Urinary bladder (tissue), 3 donors: ENCODE measurements at regions not wholly inside any gene's neighbourhood (a gene's known extent, or its start where the extent isn't known, plus 50 kb on each side); places are given as distances from the start of the nearest gene placed in this dataset.
"Not testable (repeated sequence)": the region's sequence is repeated elsewhere in the genome, so short reads cannot be mapped to it uniquely, and the experiment has no call there.

Experiments used
- DNase-seq: peaks from one replicate; pipeline ENCODE4 v3.0.0-alpha.2; 2015; ENCODE audit errors: extremely low spot score
- H3K27ac ChIP-seq: one replicate; pipeline ENCODE4 v1.5.1; 2013; ENCODE audit warnings: low read depth, mild to moderate bottlenecking, moderate library complexity
- H3K36me3 ChIP-seq: one replicate; pipeline ENCODE4 v1.6.1; 2013; ENCODE audit warnings: mild to moderate bottlenecking, moderate library complexity; ENCODE audit not compliant: insufficient read depth
- H3K4me1 ChIP-seq: one replicate; pipeline ENCODE4 v1.6.1; 2013; ENCODE audit warnings: mild to moderate bottlenecking, moderate library complexity; ENCODE audit not compliant: insufficient read depth
- H3K4me3 ChIP-seq: one replicate; pipeline ENCODE4 v1.5.1; 2013; ENCODE audit warnings: low read depth, low read length
- WGBS: extraction: QIAGEN DNeasy Blood & Tissue Kit; methylation state at CpG from one replicate; pipeline ENCODE4 v1.1.7; 2013; 5-methylcytosine and 5-hydroxymethylcytosine counted together
- donor health status: healthy with polysubstance abuse.
- donor health status: healthy.

DNA sequence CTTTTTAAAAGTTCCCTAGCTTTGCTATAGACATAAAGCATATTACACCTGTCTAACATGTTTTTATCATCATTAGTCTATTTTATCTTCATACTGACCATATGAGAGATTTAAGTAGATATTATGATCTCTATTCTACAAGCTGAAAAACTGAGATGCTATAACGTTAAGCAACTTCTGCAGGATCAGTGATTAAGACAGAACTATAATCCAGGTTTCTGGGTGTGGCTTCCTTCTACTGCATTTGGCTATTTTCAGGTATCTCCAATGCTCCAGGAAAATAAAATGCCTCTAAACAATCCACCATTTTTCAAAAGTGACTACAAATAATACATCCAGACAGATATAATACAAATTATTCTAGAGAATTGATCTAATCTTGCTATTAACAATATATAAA is 53.4 kb downstream of the RGS2 start:
- H3K36me3 ChIP-seq = no peaks in the 10 kb centered on the region
- WGBS = 54% methylated on average over 1 of the region's 1 CpG
- no peak for DNase-seq
- H3K27ac ChIP-seq = no peak overlapping the region
- no peak overlapping the region for H3K4me3 ChIP-seq
- no peaks in the 10 kb centered on the region for H3K4me1 ChIP-seq

DNA sequence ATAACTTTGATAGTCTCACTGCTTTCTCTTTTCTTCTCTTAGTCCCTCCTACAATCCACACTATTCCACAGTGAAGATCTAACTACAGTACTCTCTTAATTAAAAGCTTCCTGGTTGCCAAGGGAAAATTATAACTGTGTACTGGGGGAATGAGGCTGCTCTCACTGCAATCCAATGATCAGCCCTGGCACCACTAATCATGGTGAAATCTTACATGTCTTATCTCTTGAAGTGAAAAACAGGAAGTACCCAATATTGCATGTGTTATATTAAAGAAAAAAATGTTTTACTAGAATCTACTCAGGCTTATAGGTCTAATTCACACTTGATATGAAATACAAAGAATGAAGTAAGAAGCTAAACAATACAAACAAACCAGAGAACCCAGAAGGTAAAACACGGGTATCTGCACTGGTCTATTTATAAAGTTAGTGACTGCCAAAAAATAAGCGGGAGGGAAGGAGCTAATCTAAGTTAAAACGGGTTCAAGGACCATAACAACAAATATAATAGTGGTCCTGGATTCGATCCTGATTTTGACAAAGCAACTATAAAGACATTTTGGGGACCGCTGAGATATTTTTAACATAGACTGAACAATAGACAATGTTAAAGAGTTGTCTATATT is 57.5 kb downstream of the RGS2 start:
- Histone ChIP-seq H3K27ac (no peak overlapping the region), H3K4me1 (no peaks in the 10 kb centered on the region), H3K36me3 (no peaks in the 10 kb centered on the region), H3K4me3 (no peak overlapping the region)
- 49% methylated on average over 5 of the region's 5 CpGs for WGBS
- no peak for DNase-seq

DNA sequence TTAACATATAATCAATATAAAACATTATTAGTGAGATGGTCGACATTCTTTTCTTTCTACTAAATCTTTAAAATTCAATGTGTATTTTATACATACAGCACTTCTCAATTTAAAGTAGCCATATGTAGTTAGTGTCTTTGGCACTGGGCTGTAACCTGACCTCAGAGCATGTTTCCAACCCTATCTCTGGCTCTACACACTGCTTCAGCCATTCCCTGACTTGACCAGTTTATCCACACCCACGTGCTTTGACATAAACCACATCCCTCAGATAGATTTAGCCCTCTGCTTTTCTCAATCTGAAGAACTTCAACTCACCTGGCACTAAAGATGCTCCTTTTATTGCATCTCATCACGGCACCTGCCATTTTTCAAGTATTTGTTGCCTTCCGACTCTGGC is 58.3 kb downstream of the RGS2 start:
- no peaks in the 10 kb centered on the region for H3K36me3 ChIP-seq
- no peak for DNase-seq
- H3K4me1 ChIP-seq = no peaks in the 10 kb centered on the region
- WGBS = 84% methylated on average over 4 of the region's 4 CpGs
- no peak overlapping the region for H3K4me3 ChIP-seq
- H3K27ac ChIP-seq = no peak overlapping the region

DNA sequence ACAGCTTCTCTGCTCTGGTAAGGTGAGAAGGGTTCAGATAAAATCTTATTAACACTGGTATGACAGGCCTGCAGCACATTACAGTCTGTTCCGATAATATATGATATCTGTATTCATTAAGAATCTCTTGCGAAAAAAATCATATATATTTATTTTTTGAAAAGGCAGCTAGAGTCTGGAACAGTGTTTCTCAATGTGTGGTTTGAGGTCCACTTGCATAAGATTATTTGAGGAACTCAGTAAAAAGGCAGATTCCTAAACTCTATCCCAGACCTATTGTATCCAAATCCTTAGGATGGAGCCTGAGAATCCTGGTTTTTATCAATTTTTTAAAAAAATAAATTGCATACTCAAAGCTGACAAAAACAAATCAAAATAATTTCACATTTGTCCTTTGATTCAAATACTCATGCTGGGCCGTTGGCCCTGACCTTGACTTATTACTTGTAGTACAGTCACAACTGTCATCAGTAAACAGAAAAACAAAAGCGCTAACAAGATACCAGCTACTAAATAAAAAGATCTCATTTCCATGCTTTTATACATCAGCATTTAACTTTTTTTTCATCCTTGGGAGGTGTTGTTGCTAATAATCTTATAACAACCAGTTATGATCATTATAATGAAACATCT is 60.6 kb downstream of the RGS2 start:
- Histone ChIP-seq H3K27ac (no peak overlapping the region), H3K36me3 (no peaks in the 10 kb centered on the region), H3K4me1 (no peaks in the 10 kb centered on the region), H3K4me3 (no peak overlapping the region)
- WGBS = 89% methylated on average over 4 of the region's 4 CpGs
- no peak for DNase-seq

DNA sequence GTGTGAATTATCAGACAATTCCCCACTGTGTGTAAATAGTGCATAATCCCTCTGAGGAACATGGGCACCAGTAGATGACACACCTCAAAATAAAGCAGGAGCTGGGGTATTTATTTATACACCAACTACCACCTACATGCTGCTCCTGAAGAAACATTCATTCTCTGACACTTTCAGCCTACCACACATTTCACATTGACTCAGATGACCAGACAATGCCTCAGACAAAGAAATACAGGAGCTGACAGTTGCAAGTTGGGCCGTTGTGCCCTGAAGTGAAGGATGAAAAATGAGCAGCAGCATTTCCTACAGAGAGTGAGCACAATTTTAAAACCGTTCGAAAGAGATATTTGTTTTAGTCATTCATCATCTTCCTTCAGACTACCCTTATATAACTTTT is 63.2 kb downstream of the RGS2 start:
- Histone ChIP-seq H3K27ac (no peak overlapping the region), H3K36me3 (no peaks in the 10 kb centered on the region), H3K4me3 (no peak overlapping the region), H3K4me1 (no peaks in the 10 kb centered on the region)
- no peak for DNase-seq
- 77% methylated on average over 3 of the region's 3 CpGs for WGBS

DNA sequence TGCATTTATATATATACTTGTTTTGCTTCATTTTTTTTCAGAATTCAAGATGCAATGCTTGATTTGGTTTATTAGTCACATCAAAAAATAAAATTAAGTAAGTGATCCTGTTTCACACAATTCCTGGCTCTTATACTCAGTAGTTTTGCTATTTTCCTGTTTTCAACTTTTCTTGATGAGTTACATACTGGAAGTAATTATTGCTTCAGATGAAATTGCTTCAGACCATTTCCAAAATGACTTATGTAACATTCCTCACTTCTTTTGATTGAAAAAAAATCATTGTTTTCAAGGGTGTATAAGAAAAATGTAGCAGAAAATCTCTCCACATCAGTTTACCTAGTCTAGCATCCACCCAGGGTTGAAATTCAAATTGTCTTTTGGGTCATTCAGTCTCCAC is 65.0 kb downstream of the RGS2 start:
- no peaks in the 10 kb centered on the region for H3K36me3 ChIP-seq
- no peak overlapping the region for H3K27ac ChIP-seq
- DNase-seq = no peak
- H3K4me3 ChIP-seq = no peak overlapping the region
- no peaks in the 10 kb centered on the region for H3K4me1 ChIP-seq

DNA sequence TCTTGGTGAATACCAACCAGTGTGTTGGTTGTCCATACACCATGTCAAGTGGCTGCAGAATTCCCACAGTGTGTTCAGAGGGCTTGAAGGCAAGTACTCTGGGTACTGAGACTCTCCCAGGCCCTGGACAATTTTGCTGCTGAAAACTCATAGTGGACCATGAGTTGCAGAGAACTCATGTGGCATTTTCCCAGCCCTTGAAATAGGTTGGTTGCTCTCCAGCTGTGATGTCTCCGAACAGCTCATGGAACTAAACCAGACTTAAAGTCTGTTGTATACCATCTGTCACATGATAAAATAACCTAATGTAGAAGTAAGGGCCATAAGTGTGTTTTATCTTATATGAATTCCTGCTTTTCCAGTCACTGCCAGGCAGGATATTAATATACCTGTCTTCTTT is 67.8 kb downstream of the RGS2 start:
- Histone ChIP-seq H3K4me3 (no peak overlapping the region), H3K4me1 (no peaks in the 10 kb centered on the region), H3K36me3 (no peaks in the 10 kb centered on the region), H3K27ac (no peak overlapping the region)
- WGBS = 66% methylated on average over 1 of the region's 1 CpG
- no peak for DNase-seq

DNA sequence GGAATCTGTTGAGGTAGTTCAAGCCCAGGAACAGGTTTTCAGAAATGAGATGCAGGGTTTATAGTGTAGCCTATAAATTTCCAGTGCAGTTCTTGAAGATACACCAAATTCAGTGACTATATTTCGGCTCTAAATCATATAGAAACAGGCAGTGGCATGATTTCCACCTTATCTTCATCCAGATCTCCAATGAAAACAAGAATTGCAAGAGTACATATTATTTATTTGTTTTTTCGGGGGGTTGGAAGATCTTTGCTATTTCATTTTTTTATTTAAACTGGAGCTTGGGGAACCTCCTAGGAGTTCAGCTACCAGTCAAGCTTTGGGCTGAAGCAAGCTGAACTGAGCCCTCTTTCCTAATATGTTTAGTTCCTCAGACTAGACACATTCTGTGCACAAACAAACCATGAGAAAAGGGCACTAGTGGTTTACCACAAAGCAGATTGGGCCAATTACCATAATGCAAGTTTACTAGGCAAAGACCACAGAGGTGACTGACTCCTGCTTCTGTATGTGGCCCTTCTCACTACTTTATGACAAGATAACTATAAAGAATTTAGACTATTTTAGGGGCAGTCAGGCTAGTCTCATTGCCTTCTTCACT is 68.5 kb downstream of the RGS2 start:
- H3K36me3 ChIP-seq = no peaks in the 10 kb centered on the region
- no peak for DNase-seq
- H3K27ac ChIP-seq = no peak overlapping the region
- H3K4me1 ChIP-seq = no peaks in the 10 kb centered on the region
- no peak overlapping the region for H3K4me3 ChIP-seq
- WGBS = 75% methylated on average over 2 of the region's 2 CpGs

DNA sequence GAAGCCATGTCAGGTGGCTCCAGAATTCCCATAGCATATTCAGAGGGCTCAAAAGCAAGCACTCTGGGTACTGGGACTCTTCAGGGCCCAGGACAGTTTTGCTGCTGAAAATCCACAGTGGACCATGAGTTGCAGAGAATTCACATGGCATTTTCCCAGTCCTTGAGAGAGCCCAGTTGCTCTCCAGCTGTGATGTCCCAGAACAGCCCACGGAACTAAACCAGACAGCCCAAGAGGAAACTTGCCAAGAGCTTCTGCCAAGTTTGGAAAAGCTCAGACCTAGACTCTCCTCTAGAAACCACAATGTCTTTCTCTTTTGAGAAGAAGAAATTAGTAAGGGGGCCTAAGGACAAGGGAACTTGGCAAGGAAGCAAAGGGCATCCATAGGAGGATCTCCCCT is 69.4 kb downstream of the RGS2 start:
- 20% methylated on average over 1 of the region's 1 CpG for WGBS
- no peak overlapping the region for H3K27ac ChIP-seq

DNA sequence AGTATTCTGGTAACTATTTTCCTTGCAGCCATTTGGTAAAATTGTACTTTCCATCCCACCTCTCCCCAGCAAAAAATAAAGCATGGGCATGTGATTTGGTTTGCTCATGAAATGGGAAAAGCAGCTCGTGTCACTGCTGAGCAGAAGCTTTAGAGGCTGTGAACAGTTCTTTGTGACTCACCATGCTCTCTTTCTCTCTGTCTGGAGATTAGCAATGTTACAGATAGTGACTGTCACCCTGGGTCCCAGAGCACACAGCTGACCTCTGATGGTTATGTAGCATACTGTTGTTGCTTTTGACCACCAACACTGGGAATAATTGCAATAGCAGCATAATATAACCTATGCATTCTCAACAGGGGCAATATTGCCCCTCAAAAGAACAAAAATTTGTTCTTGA is 70.6 kb downstream of the RGS2 start:
- no peak for DNase-seq
- Histone ChIP-seq H3K4me1 (no peaks in the 10 kb centered on the region), H3K36me3 (no peaks in the 10 kb centered on the region), H3K27ac (no peak overlapping the region), H3K4me3 (no peak overlapping the region)
- 42% methylated on average over 1 of the region's 1 CpG for WGBS

More for the DNA sequence above, 69.4 kb downstream of the RGS2 start:
- no peak for DNase-seq
- no peaks in the 10 kb centered on the region for H3K36me3 ChIP-seq
- H3K4me3 ChIP-seq = no peak overlapping the region
- H3K4me1 ChIP-seq = no peaks in the 10 kb centered on the region

DNA sequence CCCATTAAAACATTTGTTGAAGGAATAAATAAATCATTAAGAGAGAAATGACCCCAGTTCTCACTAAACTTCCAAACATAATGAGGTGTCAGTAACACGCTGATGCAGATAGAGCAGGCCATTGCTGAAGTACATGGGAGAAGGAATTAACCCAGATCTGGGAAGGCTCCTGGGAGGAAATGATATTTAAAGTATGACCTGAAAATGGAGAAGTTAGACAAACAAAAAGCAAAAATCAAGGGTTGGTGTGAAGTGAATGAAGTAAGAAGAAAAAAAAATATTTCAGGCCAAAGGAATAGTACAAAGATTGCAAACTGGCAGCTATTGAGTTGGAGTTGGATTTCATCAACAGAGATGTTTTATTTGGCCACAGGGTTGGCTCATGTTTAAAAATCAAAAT is 71.4 kb downstream of the RGS2 start:
- 81% methylated on average over 1 of the region's 1 CpG for whole genome bisulfite sequencing
- no peak for DNase-seq
- Histone ChIP-seq H3K4me1 (no peaks in the 10 kb centered on the region), H3K36me3 (no peaks in the 10 kb centered on the region), H3K27ac (no peak overlapping the region), H3K4me3 (no peak overlapping the region)

DNA sequence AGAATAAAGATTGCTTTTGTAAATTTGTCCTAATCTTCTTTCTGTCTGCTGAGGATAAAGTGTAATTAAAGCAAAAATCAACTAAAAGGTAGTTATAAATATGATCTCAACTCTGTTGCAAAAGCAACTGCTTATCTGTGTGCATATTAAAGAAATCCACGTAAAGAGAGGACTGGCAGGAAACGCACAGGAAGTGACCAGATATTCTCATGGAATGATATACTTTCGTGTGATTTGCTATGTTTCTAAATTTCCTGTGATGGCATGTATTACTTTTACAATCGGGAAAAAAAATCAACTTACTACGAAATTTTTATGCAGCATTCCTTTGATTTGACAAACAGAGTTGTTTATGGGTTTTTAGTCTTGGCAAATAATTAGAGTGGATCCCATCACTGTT is 75.4 kb downstream of the RGS2 start:
- H3K36me3 ChIP-seq = no peaks in the 10 kb centered on the region
- H3K27ac ChIP-seq = no peak overlapping the region
- H3K4me1 ChIP-seq = no peaks in the 10 kb centered on the region
- no peak for DNase-seq
- 36% methylated on average over 5 of the region's 5 CpGs for WGBS
- H3K4me3 ChIP-seq = no peak overlapping the region

DNA sequence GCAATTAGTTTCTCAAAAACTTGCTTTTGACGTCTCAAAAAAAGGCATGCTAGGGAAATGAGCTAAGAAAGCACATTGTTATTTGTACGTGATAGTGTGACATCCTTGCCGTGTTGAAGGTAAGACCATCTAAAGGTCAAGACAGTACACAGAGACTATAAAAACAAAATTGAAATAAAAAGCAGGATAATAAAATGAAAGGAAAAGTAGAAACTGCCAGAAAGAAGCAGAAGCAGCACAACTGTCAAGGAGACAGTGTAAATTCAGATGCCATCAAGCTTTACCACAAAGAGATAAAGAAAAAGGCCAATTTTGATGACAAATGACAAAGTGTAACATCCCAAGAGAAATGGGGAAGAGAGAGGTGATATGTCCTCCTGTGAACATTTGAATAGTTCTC is 76.5 kb downstream of the RGS2 start:
- DNase-seq, H3K36me3 ChIP-seq, H3K27ac ChIP-seq, H3K4me1 ChIP-seq, H3K4me3 ChIP-seq: not testable (repeated sequence)
- 75% methylated on average over 3 of the region's 3 CpGs for WGBS

DNA sequence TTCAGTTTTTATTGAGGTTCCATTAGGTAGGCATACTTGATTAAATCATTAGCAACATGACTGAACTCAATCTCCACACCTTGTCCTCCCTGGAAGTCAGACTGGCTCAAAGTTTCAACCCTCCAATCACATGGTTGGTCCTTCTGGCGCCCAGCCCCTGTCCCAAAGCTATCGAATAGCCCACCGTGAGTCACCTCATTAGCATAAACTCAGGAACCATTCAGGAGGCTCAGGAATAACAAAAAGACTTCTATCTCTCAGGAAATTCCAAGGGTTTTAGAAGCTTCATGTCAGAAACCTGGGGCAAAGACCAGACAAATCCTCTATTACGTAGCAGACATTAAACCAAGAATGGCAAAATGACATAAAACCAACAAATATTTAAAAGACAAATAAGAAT is 78.6 kb downstream of the RGS2 start:
- H3K4me1 ChIP-seq = no peaks in the 10 kb centered on the region
- H3K4me3 ChIP-seq = no peak overlapping the region
- no peak overlapping the region for H3K27ac ChIP-seq
- 88% methylated on average over 4 of the region's 4 CpGs for WGBS
- DNase-seq = no peak
- H3K36me3 ChIP-seq = no peaks in the 10 kb centered on the region
